GM19035 (cell line): ENCODE measurements at regions not wholly inside any gene's neighbourhood (a gene's known extent, or its start where the extent isn't known, plus 50 kb on each side); places are given as distances from the start of the nearest gene placed in this dataset.

Source experiments
- ATAC-seq: cut with Tn5 transposase; IDR thresholded peaks from one replicate; pipeline ENCODE4 v1.9.1; 2021; ENCODE audit not compliant: unreplicated experiment

DNA sequence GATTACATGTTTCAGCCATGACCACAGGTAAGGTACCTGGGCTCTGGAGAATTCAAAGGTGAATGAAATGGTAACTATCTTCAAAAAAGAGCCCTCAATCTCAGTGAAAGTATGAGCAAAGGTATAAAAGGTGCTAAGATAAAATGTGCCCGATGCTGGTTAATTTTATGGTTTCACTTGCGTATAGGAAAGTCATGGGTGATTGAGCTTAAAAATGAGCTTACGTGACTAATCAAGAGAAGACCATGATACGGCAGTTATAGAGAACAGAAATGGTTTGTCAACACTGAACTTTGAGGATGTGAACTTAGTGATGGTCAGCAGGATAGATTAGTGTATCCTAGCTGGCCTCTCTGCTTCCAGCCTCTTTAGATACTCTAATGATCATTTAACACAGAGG lies 320.1 kb downstream of the DEPDC1B start:
- no peak for ATAC-seq

DNA sequence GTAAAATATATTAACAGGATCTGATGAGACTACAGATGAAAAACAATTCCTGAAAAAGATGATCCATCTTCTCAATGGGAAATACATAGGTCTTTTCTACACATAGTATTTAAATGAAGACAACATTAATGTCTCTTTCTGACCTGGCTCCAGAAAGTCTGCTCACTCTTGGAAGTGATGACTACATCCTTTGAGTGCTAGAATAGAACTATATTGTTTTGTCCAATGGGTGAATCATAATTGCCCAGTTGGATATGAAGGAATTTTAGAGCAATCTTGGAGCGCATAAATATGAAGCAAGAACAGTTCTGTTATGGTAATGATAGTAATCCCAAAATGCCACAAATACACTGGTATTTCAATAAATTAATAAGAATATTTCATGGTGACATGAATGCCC lies 322.1 kb downstream of the DEPDC1B start:
- no peak for ATAC-seq

DNA sequence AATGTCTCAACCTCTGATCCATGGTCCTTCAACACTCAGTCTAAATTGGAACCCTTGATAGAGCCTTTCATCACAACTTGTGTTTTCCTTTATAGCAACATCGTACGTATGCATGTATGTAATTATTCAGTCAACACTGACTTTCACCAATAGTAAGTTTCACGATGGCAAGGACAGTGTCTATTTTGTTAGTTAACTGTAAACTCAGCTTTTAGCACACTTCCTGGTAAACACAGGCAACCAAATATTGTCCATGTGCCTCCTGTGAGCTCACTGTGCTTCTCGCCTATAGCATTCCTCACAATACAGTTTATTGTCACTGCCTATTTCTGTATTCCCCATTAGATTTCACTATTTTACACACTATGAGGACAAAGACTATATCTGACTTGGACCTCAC lies 323.1 kb downstream of the DEPDC1B start:
- ATAC-seq: no peak

DNA sequence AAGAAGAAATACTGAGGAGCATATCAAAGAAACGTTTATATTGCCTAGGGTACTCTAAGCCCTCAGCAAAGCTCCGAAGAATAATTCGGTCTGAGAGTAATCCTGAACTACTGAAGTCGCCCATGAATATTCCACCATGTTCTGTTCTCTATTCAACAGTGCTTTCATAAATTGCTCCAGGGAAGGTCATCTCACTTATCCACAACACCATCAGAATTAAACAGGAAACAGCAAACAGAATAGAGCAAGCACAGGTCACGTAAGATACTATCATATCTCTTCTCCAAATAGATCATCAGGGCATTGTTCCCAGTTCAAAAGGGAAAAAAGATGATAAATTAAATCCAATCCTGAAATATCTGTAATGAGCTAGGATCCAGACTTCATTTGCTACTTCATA lies 325.6 kb downstream of the DEPDC1B start:
- no peak for ATAC-seq

DNA sequence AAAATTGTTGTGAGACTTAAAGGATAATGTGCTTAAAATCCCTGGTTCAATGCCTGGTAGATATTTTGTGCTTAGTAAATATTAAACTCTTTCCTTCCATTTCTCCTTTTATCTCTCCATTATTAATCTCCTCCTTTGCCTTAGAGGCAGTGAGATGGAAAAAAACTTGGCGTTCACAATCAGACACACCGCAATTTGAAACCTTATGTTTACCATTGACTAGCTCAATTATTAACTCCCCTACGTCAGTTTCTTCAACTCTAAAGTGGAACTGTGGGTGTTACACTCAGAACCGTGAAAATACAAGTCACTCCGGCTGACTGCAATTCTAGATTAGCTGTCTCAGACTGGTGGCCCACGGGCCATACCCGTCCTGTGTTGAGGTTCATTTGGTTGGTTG lies 327.2 kb downstream of the DEPDC1B start:
- no peak for ATAC-seq

DNA sequence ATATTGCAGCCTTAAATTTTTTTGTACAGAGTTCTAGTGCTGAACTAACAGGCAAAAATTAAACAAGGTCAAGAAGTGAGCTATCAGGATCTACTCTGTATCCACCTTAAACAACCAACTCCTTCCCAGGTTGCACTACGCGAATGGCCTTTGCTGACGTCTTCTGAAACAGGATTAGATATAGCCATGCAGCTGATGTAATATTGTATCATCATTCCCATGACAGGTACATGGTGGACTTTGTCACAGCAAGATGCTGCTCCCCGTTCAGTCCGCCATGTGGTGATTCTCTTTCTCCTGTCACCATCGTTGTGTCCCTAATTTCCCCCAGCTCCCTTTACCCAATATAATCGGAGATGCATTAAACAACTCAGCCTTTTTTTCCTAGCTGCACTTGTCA lies 328.9 kb downstream of the DEPDC1B start:
- no peak for ATAC-seq

DNA sequence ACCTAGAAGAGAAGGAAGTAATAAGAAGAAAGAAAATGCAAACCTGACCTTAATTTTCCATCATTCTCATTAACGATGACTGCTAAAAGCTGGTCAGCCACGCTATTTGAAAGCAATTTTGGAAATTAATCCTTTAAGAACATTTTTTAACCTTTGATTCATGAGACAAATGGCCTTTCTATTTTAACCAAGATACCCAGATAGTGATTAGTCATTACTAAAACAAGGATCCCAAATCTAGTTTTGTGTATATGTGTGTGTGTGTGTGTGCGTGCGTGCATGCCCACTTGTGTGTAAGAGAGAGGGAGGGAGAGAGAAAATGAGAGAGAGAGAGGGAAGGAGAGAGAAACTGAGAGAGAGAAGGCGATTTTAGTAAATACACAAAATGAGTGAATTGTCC lies 329.5 kb downstream of the DEPDC1B start:
- no peak for ATAC-seq

DNA sequence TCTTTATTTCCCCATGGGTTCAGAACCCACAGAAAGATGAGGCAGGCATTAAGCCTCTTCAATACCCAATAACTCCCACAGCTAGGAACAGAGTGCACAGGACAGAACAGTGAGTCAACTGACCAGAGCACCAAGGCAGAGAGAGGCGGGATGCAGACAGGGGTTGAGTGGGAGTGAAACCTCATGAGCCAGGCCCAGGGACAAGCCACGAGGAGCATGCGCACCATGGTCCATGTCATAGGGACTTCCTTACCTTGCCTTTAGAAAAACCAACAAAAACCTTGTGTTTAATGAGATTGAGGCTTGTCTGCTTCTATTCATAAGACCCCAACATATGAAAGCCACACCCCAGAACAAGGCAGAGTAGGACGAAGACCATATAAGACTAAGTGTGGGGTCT lies 330.6 kb downstream of the DEPDC1B start:
- no peak for ATAC-seq

DNA sequence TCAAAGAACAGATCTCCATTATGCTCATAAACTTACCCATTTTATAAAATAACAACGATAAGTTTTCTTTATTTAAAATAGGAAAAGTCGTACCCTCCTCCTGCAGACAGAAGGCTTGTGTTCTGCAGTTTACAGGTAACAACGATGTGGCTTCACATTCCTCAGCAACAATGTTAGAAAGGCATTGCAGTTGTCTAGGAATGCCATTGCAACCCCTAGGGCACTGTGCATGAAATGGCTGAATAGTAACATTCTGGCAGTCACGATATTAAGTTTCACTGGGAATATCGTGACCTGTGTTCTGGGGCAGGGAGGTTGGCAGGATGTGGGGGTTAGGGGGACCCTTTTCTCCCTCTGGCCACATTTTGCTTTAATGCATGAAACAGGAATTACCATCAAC lies 331.9 kb downstream of the DEPDC1B start:
- no peak for ATAC-seq

DNA sequence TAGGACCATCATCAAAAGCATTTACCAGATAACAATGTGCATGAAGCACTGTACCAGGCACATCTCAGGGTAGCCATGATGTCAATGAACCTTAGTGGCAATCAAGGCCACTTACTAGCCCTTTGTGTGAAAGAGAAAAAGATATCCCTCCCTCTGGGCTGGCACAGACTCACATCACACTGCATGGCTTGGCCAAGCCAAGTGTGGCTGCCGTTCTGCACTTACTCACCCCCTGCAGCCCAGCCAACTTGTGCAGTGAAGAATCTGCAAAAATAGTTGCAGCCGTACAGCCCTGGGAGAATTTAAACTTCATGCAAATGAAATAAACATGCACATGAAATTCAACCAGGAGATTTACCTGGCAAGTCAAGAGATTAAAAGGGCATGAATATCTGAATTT lies 333.5 kb downstream of the DEPDC1B start:
- ATAC-seq: no peak

DNA sequence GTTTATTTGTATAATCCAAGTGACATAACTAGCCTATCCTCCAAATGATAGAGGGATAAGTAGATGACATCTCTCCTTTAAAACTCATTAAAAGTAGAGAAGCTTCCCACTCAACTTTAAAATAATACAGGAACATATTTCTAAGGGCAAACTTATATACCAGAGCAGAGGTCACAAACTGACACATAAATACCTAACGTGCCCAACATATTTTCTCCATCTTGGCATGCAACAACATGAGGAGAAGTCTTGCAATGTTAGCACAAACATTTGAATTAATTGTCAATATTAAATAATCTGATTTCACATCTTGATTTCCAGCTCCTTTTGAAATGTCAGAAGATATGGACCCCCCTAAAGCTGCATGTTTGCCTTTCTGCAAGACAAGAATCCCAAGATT lies 335.0 kb downstream of the DEPDC1B start:
- ATAC-seq: no peak

DNA sequence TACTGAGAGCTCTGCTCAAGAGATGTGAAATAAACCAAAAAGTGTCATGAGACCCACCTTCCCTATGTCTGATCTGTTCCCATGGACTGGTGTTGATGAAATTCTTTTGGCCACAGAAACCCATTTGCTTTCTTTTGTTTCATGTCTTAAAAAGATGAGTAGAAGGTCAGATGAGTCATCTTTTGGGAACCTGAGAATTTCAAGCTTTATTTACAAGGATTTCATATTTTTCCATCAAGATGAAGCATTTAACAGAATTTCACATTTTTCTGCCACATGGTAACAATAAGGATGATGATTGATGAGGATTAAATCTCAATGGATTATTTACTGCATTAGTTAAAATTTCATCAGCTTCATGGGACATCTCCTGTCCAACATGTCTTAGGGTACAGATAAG lies 337.8 kb downstream of the DEPDC1B start:
- no peak for ATAC-seq

DNA sequence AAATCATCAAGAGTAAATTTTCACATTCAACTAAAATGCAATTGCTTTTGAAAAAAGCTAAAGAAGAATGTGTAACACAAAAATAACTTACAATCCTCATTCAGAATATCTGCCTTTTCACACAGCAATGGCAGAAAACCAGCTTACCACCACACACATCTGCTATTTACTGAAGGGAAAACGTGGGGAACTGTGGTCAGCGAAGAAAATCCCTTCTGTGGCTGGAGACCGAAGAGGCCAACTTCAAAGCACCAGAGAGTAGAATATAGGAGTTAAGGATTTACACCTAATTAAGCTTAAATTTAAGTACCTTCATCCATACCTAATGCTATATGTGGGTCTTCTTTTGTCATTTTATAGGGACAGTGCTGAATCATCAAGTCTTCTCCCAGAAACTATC lies 339.6 kb downstream of the DEPDC1B start:
- no peak for ATAC-seq

DNA sequence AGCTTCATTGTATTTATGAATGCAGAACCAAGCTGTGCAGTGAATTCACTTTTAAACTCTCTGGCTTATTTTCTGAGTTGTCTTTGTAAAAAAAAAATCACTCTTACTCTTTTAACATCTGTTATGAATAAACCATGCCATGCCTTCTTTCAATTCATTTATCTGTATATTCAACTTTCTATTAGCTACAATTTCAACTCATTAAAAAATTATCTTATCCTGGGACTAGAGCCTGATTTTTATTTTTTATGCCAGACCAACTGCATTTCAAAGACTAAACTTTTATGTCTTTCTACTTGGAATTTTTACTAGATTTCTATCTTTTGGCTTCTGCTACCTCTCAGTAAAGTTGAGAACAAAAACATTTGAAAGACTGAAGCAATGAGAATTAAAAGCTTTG lies 342.7 kb downstream of the DEPDC1B start:
- ATAC-seq: no peak

DNA sequence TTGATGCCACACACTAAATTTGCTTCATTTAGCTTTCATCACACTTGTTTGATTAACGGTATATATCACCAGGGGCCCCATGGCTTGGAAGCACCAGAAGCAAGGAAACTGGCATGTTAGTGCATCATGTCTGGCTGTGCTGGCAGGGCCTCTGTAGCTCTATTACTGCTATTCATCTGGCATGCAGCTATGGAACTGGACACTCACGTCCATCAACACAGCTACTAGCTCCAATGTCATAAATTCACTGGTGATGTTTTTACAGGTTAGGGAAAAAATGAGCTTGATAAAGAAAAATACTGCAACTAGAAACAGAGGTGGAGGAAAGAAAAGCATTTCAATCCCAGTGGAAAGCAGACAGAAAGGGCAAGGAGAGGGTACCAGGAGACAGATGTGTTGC lies 343.2 kb downstream of the DEPDC1B start:
- ATAC-seq: no peak

DNA sequence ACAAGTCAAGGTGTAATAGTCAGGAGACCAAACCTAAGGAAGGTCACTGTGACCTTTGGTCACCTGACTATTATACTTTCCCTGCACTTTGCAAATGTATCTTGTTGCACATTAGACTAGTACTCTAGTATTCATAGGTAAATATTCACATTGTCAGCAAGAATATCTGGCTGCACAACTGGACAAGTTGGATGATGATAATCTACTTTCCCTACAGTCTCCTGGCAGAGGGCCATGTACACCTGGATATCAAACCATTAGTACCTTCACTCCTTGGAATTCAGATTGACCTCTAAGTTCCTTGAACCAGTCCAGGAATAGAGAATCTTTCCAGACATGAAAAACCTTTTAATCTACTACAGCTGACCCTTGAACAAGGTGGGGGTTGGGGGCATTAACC lies 344.8 kb downstream of the DEPDC1B start:
- no peak for ATAC-seq

DNA sequence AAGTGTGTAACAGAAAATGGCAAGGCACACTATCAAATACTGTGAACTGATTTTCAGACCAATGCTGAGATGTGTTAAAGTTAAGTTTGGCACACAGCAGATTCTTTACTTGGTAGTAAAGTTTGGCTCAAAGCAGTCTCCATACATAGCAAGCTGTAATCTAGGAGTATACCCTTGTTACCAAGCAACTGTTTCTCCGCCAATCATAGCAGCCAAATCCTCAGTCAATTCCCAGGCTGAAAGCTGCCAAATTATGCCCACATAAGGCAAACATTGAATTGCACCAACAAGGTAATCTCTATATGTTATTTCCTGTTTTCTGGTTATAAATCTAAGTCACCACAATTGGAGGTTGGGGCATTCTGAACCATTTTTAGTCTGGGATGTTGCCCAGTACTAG lies 345.7 kb downstream of the DEPDC1B start:
- no peak for ATAC-seq

DNA sequence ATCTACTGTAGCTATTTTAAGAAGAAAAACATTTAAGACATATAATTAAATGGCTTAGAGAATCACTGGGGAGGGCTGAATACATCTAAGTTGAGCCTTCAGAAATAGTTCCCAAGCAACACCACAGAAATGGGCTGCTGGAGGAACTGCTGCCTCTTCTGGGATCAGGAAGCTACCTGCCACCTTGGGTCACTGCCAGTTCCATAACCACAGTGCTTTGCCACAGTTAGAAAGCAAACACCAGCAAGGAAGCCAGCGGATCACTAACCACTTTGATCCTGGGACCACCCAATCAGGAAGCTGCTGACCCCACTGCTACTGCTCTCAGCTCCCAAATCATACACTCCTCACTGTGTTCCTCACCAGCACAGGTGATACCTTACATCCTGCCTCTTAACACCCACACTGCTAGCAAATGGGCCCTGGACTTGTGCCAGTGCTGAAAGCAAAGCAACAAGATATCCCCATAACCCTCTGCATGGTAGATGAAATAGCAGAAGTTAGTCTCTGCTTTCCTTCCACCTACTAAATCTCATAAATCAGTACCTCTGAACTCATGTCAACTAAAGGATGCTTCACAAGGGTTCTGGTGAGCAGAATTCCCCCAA lies 346.9 kb downstream of the DEPDC1B start:
- ATAC-seq: no peak

DNA sequence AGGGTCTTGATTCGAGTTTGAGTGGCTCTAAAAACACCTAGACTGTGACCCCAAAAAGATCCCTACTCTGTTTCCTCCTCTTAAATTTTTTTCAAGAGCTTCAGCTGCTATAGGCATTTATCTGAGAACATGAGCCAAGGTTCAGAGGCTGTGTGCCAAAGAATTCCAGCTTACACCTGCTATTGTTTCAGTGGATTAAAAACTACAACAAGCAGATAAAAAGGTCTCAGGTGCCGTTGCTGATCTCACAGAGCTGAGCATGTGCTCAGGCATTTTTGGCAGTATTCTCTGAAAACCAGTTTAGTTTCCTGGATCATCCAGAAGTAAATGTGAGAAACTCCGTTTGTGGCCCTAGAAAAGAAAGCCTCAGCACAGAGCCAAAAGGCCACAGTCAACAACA lies 349.2 kb downstream of the DEPDC1B start:
- ATAC-seq: no peak

DNA sequence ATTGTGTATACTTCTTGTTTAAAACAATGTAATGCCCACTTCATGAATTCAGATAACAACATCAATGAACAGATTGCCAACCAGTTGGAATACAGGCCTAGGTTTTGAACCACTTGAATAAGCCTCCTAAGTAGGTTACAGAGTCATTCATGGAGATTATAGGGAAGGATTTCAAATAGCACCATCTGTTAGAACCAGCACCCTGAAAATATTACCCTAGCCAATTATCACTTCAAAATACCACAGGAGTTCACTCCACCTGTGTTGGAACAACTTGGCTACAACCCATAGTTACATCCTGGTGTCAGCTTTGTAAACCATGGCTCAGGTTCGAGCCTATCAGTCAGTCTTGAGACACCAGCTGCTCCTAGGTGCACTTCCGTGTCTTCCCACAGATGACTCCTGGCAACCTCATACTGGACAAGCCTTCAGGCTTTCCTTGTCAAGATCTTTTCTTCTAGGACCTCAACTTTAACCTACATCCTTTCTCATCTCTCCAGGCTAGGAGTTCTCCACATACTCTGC lies 350.0 kb downstream of the DEPDC1B start:
- ATAC-seq: no peak

DNA sequence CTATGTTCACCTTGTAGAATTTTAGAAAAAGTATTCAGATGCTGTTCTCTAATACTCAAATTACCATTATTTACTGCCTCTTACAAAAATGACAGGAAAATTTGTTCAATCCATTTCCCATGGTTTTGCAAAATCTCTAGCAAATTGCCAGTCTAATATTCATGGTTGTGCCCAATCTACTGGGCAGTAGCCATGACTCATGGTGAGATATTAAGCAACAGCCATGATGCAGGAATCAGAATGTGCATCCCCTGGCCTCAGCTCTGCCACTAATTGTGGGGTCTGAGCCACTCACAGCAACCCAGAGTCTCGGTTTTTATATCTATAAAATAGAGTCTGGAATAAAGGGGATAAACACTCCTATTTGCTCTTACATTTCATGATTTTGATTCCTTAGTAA lies 353.6 kb downstream of the DEPDC1B start:
- no peak for ATAC-seq

DNA sequence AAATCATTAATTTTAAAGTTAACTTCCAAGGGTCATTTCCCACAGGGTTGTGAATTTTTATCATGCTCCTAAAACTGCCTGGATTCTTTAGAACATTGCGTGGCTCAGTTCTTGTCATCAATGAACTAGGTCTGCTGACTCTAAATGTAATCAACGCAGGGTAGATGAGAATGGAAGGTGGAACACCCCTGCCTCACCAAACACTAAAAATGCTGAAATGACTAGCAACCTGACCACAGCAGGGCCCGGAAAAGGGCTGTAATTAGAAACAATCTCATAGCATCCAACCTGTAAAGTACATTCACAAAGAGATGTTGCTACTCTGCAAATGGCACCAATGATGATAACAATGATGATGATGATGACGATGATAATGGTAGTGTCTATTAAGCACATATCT lies 356.9 kb downstream of the DEPDC1B start:
- no peak for ATAC-seq

DNA sequence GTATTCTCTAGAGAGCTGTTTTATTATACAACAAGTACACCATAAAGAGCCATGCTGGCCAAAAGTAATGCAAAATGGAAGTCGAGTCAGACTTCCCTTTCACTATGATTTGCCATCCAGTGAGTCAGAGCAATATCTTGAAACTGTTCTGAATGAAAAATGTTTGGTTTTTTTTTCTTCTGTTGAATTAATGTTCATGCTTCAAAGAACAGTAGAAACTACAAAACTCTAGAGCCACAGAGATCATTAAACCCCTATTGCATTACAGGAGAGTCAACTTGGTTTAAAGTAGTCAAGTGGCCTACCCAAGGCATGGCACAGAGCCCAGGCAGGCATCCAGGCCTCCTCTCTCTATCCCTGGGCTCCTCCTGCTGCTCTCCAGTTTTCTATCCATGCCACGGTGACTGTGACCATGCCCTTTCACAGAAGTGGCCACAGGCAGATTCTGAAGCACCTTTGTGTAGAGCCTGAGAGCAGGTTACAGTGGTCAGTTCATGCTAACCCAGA lies 358.9 kb downstream of the DEPDC1B start:
- ATAC-seq: peak; percentile 60
